Activated T-helper 2 cell treated with anti-CD3 and anti-CD28 coated beads, Interferon-gamma antibody, Interleukin-2, Interleukin-4, amounts not matched to agents 10 μg/mL and 5 μg/mL and 100 μg/mL, durations not matched to agents 14 hours and 24 hours and 36 hours (primary cell): ENCODE measurements at regions not wholly inside any gene's neighbourhood (a gene's known extent, or its start where the extent isn't known, plus 50 kb on each side); places are given as distances from the start of the nearest gene placed in this dataset.

Source experiments
- DNase-seq: peaks from one replicate; pipeline ENCODE4 v3.0.0; 2021; ENCODE audit warnings: low spot score
- H3K27ac Mint-ChIP-seq: one replicate; pipeline ENCODE4 v1.8.0; 2021; ENCODE audit warnings: mixed read lengths
- H3K27me3 Mint-ChIP-seq: one replicate; pipeline ENCODE4 v1.8.0; 2021; ENCODE audit warnings: low read depth, mixed read lengths
- H3K36me3 Mint-ChIP-seq: one replicate; pipeline ENCODE4 v1.8.0; 2021; ENCODE audit warnings: low read depth, mixed read lengths
- H3K4me1 Mint-ChIP-seq: one replicate; pipeline ENCODE4 v1.8.0; 2021; ENCODE audit warnings: low read depth, mixed read lengths
- H3K4me3 Mint-ChIP-seq: one replicate; pipeline ENCODE4 v1.8.0; 2021; ENCODE audit warnings: low read depth, mild to moderate bottlenecking, moderate library complexity, mixed read lengths
- H3K9me3 Mint-ChIP-seq: one replicate; pipeline ENCODE4 v1.8.0; 2021; ENCODE audit warnings: mixed read lengths
- intact Hi-C: fragments of 100-400 bp; cut with micrococcal nuclease; formaldehyde crosslinking; loops from one replicate; pipeline ENCODE4 v1.15.1; 2023

DNA sequence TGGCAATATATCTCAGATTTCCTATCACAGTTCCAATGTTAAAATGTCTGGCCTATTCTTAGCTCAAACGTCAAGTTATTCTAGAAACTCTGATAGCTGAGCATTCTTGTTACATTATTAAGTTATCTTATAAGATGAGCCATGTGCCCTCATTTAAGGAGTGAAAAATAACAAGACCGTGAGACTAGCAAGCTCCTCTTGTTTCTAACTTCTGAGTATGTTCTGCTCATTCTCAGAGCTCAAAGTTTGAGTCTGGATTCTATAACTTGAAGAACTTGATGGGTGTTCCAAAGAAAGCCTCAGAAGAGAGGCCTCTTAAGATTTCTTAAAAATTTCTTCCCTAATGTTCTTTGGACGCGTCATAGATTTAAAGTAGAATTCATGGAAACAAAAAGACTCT, 215.2 kb downstream of the HTR7 start:
- Mint-ChIP-seq H3K9me3 (no peaks in the 10 kb centered on the region), H3K4me1 (no peaks in the 10 kb centered on the region), H3K27me3 (no peaks in the 10 kb centered on the region), H3K36me3 (no peaks in the 10 kb centered on the region), H3K4me3 (no peak overlapping the region), H3K27ac (no peak overlapping the region)
- no peak for DNase-seq
- intact Hi-C loops = no loop called here

DNA sequence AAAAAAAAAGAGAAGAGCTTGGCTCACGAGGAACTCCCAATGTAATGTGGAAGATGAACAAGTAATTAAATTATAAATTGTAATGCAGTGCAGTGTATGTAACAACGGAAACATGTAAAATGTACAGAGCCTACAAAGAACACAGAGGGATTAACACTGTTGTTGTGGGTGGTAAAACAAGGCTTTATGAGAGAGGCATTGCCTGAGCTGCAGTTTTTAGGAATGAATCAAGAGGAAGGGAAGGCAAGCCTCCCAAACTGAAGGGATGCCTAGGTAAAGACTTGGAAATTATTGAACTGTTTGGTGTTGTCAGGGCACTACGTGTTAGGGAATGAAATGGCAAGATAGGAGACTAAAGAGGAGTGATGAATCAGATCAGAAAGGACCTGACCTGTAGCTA, 213.7 kb downstream of the HTR7 start:
- Mint-ChIP-seq H3K27ac (no peak overlapping the region), H3K36me3 (no peaks in the 10 kb centered on the region), H3K4me1 (no peaks in the 10 kb centered on the region), H3K4me3 (no peak overlapping the region), H3K27me3 (no peaks in the 10 kb centered on the region), H3K9me3 (no peaks in the 10 kb centered on the region)
- intact Hi-C loops = no loop called here
- DNase-seq = no peak

DNA sequence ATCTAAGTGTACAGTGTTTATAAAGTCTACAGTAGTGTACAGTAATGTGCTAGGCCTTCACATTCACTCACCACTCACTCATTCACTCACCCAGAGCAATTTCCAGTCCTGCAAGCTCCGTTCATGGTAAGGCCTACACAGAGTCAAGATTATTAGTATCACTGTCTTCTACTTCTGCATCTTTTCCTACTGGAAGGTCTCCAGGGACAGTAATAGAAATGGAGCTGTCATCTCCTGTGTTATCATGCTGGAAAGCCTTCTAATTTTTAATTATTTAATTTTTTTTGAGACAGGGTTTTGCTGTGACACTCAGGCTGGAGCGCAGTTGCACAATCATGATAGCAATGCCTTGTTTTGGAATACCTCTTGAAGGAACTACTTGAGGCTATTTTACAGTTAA, 207.0 kb downstream of the HTR7 start:
- Mint-ChIP-seq H3K27me3 (no peaks in the 10 kb centered on the region), H3K9me3 (no peaks in the 10 kb centered on the region), H3K4me3 (no peak overlapping the region), H3K36me3 (no peaks in the 10 kb centered on the region), H3K4me1 (no peaks in the 10 kb centered on the region), H3K27ac (no peak overlapping the region)
- no peak for DNase-seq
- intact Hi-C loops = no loop called here

DNA sequence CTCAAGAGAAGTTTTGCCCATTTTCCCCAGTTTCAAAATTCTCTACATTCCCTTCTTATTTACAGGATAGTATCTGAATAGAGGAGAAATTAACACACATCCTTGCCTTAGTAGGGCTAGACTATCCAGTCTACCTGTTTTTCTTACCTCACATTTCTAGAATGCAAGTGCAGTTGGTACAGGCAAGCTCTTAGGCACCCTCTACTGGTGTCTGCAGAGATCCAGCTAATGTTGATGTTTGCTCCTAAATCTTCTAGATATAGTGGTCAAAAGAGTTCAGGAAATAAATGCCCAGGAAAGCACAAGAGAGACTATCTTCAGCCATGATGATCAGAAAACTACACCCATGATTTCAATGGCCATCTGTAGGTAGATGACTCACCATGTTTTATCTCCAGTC, 205.3 kb downstream of the HTR7 start:
- DNase-seq = no peak
- H3K4me3 Mint-ChIP-seq = no peak overlapping the region
- no peak overlapping the region for H3K27ac Mint-ChIP-seq
- intact Hi-C loops = no loop called here
- H3K36me3 Mint-ChIP-seq = no peaks in the 10 kb centered on the region
- H3K4me1 Mint-ChIP-seq = no peaks in the 10 kb centered on the region
- H3K9me3 Mint-ChIP-seq = no peaks in the 10 kb centered on the region
- H3K27me3 Mint-ChIP-seq = no peaks in the 10 kb centered on the region

DNA sequence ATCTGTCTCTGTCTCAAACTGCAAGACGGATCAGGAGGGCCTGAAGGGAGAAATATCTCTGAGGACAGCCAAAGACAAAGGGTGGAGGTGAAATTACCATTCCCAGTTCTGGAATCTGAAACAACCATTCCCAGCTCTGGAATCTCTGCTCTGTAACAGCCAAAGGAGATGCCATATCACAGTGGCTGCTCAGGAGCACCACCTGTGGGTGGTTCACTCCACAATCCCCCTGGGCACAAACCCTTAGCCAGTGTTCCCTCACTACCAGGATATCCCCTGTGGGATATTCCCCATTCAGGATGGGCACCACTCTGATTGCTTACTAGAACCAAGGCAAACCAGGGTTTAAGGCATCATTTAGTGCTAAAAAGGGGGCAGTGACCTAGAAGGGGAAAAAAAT, 199.0 kb downstream of the HTR7 start:
- H3K9me3 Mint-ChIP-seq = no peaks in the 10 kb centered on the region
- no peaks in the 10 kb centered on the region for H3K27me3 Mint-ChIP-seq
- H3K4me1 Mint-ChIP-seq = no peaks in the 10 kb centered on the region
- H3K27ac Mint-ChIP-seq = no peak overlapping the region
- DNase-seq = no peak
- intact Hi-C loops = no loop called here
- no peaks in the 10 kb centered on the region for H3K36me3 Mint-ChIP-seq
- H3K4me3 Mint-ChIP-seq = no peak overlapping the region

DNA sequence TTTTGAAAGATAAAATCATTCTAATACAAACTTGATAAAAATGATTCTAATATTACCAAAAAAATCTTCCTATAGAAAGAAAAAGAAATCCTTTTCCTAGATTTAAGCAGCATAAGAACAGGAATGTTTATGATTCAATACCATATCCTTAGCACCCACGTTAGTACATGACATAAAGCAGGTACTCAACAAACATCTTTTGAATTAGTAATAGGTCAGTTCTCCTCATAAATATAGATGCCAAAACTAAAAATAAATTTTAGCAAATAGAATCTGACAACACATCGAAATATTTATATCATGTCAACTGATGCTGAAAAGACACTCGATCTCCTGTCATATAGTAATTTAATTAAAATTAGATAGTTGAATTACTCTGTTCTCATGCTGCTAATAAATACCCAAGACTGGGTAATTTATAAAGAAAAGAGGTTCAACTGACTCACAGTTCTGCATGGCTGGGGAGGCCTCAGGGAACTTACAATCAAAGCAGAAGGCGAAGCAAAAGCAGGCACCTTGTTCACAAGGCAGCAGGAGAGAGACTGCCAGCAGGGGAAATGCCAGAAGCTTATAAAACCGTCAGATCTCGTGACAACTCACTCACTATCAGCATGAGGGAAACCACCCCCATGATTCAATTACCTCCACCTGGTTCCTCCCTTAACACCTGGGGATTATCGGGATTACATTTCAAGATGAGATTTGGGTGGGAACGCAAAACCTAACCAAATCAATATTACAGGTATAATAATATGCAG, 191.8 kb downstream of the HTR7 start:
- DNase-seq = no peak

DNA sequence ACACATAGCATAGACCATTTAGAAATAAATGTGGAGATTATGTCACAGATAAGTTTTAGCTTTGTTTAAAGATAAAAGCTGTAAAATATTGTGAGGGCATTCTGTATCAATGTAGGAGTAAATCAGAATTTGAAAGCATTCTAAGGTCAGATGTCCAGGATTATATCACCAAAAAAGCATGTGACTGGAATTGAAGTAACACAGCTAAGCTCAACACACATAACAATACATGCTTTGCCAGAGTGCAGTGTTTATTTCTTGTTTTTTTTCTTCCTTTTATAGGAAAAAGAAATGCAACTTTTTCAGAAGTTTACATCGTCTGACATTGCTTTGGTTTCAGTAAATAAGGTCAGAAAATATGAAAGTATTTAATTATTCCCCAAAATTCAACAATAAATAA, 183.4 kb downstream of the HTR7 start:
- H3K36me3 Mint-ChIP-seq = no peaks in the 10 kb centered on the region
- peaks cover 2% of the 10 kb centered on the region for H3K27me3 Mint-ChIP-seq
- H3K27ac Mint-ChIP-seq = no peak overlapping the region
- intact Hi-C loops = no loop called here
- no peaks in the 10 kb centered on the region for H3K9me3 Mint-ChIP-seq
- H3K4me1 Mint-ChIP-seq = no peaks in the 10 kb centered on the region
- H3K4me3 Mint-ChIP-seq = no peak overlapping the region
- DNase-seq = no peak

More for the DNA sequence above, 191.8 kb downstream of the HTR7 start:
- H3K4me1 Mint-ChIP-seq = no peaks in the 10 kb centered on the region
- intact Hi-C loops = no loop called here
- H3K27me3 Mint-ChIP-seq = no peaks in the 10 kb centered on the region
- H3K27ac Mint-ChIP-seq = no peak overlapping the region
- no peaks in the 10 kb centered on the region for H3K36me3 Mint-ChIP-seq
- no peaks in the 10 kb centered on the region for H3K9me3 Mint-ChIP-seq
- no peak overlapping the region for H3K4me3 Mint-ChIP-seq

DNA sequence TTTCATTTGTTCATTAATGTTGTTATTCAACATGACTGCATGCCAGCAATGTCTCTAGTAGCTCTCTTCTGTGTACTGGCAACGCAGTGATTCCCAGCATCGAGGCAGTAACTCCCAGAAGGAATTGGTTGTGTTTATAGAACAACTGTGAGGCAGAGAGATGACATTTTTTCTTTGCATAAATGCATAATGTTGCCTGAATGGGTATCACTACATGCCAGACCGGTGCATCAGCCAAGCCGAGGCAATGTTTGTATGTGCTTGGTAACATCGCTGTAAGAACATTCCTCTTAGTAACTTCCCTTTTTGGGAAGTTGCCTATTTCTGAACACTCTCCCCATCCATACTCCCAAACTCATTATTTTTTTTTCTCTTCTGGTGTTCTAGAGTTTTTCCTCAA, 182.9 kb downstream of the HTR7 start:
- DNase-seq = no peak
- H3K36me3 Mint-ChIP-seq = no peaks in the 10 kb centered on the region
- H3K4me3 Mint-ChIP-seq = no peak overlapping the region
- no peaks in the 10 kb centered on the region for H3K4me1 Mint-ChIP-seq
- H3K9me3 Mint-ChIP-seq = no peaks in the 10 kb centered on the region
- peaks cover 2% of the 10 kb centered on the region for H3K27me3 Mint-ChIP-seq
- intact Hi-C loops = no loop called here
- no peak overlapping the region for H3K27ac Mint-ChIP-seq

DNA sequence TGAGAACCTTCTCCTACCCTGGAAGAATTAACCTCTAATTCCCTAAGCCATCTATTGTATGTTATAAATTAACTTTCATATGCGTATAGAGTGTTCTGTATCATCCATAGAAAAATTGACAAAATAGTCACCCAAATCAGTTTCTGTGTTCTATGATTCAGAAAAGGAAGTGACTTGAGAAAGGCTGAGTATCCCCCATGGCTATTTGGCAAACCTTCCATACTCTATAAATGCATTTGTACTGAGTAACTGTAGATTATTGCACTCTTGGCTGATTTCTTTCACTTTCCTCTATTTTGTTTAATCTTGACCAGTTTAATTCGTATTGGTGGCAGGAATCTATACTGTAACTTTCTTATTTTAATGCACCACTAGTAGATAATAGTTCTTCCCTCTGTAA, 182.2 kb downstream of the HTR7 start:
- H3K36me3 Mint-ChIP-seq = no peaks in the 10 kb centered on the region
- intact Hi-C loops = no loop called here
- H3K9me3 Mint-ChIP-seq = no peaks in the 10 kb centered on the region
- H3K4me1 Mint-ChIP-seq = no peaks in the 10 kb centered on the region
- no peak overlapping the region for H3K27ac Mint-ChIP-seq
- no peak for DNase-seq
- H3K27me3 Mint-ChIP-seq = peaks cover 2% of the 10 kb centered on the region
- H3K4me3 Mint-ChIP-seq = no peak overlapping the region
